ENCODE measurements at regions not wholly inside any gene's neighbourhood (a gene's known extent, or its start where the extent isn't known, plus 50 kb on each side); places are given as distances from the start of the nearest gene placed in this dataset.

GRCh38 chr1:191034132-191034531 lies 556.5 kb upstream of the BRINP3 start:
- no peak for TF ChIP-seq YY1 (IDR thresholded peaks at IDR 0.05; ENCODE audit: borderline replicate concordance in 1 of 3, control insufficient read depth in 1 of 3, extremely low read depth in 1 of 3, insufficient read depth in 3 of 3, insufficient read length in 1 of 3, insufficient replicate concordance in 2 of 3, low read depth in 1 of 3, low read length in 2 of 3)
- TF ChIP-seq, protein P1, sequence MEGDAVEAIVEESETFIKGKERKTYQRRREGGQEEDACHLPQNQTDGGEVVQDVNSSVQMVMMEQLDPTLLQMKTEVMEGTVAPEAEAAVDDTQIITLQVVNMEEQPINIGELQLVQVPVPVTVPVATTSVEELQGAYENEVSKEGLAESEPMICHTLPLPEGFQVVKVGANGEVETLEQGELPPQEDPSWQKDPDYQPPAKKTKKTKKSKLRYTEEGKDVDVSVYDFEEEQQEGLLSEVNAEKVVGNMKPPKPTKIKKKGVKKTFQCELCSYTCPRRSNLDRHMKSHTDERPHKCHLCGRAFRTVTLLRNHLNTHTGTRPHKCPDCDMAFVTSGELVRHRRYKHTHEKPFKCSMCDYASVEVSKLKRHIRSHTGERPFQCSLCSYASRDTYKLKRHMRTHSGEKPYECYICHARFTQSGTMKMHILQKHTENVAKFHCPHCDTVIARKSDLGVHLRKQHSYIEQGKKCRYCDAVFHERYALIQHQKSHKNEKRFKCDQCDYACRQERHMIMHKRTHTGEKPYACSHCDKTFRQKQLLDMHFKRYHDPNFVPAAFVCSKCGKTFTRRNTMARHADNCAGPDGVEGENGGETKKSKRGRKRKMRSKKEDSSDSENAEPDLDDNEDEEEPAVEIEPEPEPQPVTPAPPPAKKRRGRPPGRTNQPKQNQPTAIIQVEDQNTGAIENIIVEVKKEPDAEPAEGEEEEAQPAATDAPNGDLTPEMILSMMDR (IDR thresholded peaks at IDR 0.05 in 2 of 3, conservative IDR thresholded peaks at IDR 0.05 in 1 of 3; ENCODE audit: insufficient read depth in 2 of 3, low read depth in 1 of 3, low read length in 3 of 3) = no peak
- TF ChIP-seq ETV1 (tag; conservative IDR thresholded peaks at IDR 0.05; ENCODE audit: low read depth) = no peak
